Erythroblast (primary cell): ENCODE measurements at regions not wholly inside any gene's neighbourhood (a gene's known extent, or its start where the extent isn't known, plus 50 kb on each side); places are given as distances from the start of the nearest gene placed in this dataset.
"Not testable (repeated sequence)": the region's sequence is repeated elsewhere in the genome, so short reads cannot be mapped to it uniquely, and the experiment has no call there.

Experiments
- DNase-seq, 2 experiments: peaks; one replicate each; lab custom pipeline; 2025; lab: John Stamatoyannopoulos, UW
- GATA1 ChIP-seq: IDR thresholded peaks from 2 replicates; pipeline ENCODE4 v1.6.1; 2011; ENCODE audit warnings: low read depth, mild to moderate bottlenecking, control low read depth, low read length, moderate library complexity
- POLR2A ChIP-seq: IDR thresholded peaks from 2 replicates; pipeline ENCODE4 v1.6.1; 2011; ENCODE audit warnings: mild to moderate bottlenecking, low read length

GRCh38 chr20:60786686-60787217, 465.3 kb upstream of the CDH4 start:
- TF ChIP-seq GATA1 (no peak), POLR2A (no peak)
- no peak for DNase-seq

GRCh38 chr20:60787276-60787675, 464.8 kb upstream of the CDH4 start:
- TF ChIP-seq POLR2A, result no peak
- TF ChIP-seq GATA1, result no peak
- no peak for DNase-seq

GRCh38 chr20:60788070-60788469, 464.0 kb upstream of the CDH4 start:
- TF ChIP-seq POLR2A (no peak), GATA1 (no peak)
- no peak for DNase-seq

GRCh38 chr20:60789399-60789798, 462.7 kb upstream of the CDH4 start:
- no peak for DNase-seq
- no peak for TF ChIP-seq POLR2A
- TF ChIP-seq GATA1, result no peak

- not testable (repeated sequence) for DNase-seq
Measured at GRCh38 chr20:60790339-60790738, 461.7 kb upstream of the CDH4 start.

- TF ChIP-seq GATA1 (no peak), POLR2A (no peak)
- DNase-seq, result no peak
Measured at GRCh38 chr20:60791823-60792222, 460.2 kb upstream of the CDH4 start.

GRCh38 chr20:60792941-60793340, 459.1 kb upstream of the CDH4 start:
- no peak for TF ChIP-seq POLR2A
- TF ChIP-seq GATA1, result no peak
- DNase-seq, result no peak

GRCh38 chr20:60794674-60795073, 457.4 kb upstream of the CDH4 start:
- DNase-seq, result no peak
- TF ChIP-seq POLR2A (no peak), GATA1 (no peak)

- no peak for DNase-seq
- no peak for TF ChIP-seq POLR2A
- TF ChIP-seq GATA1, result no peak
Measured at GRCh38 chr20:60795651-60796050, 456.4 kb upstream of the CDH4 start.

GRCh38 chr20:60800185-60800584, 451.9 kb upstream of the CDH4 start:
- TF ChIP-seq POLR2A, result no peak
- no peak for TF ChIP-seq GATA1
- no peak for DNase-seq

GRCh38 chr20:60802676-60803075, 449.4 kb upstream of the CDH4 start:
- DNase-seq, result no peak
- TF ChIP-seq POLR2A (no peak), GATA1 (no peak)

GRCh38 chr20:60803335-60804055, 448.6 kb upstream of the CDH4 start:
- TF ChIP-seq POLR2A, result no peak
- no peak for TF ChIP-seq GATA1
- DNase-seq, result no peak

- DNase-seq, result no peak
- TF ChIP-seq POLR2A (no peak), GATA1 (no peak)
Measured at GRCh38 chr20:60804240-60804917, 447.7 kb upstream of the CDH4 start.

GRCh38 chr20:60804918-60805630, 447.0 kb upstream of the CDH4 start:
- no peak for TF ChIP-seq POLR2A
- TF ChIP-seq GATA1, result no peak
- DNase-seq, result no peak

GRCh38 chr20:60806354-60806753, 445.7 kb upstream of the CDH4 start:
- DNase-seq, result no peak
- TF ChIP-seq POLR2A, result no peak
- TF ChIP-seq GATA1, result no peak
